Suprapubic skin (tissue), 3 donors: ENCODE measurements at regions not wholly inside any gene's neighbourhood (a gene's known extent, or its start where the extent isn't known, plus 50 kb on each side); places are given as distances from the start of the nearest gene placed in this dataset.

Experiments
- CTCF ChIP-seq, 2 donors: fragments of 200-600 bp in 1 of 2; fragments of 450-650 bp in 1 of 2; sonication (generic) in 1 of 2; IDR thresholded peaks; one replicate each; pipeline ENCODE4 v1.5.1; 2016 to 2019; ENCODE audit warnings: antibody characterized with exemption in 2 of 2, mild to moderate bottlenecking in 1 of 2, moderate library complexity in 1 of 2
- POLR2AphosphoS5 ChIP-seq, 3 donors: sonication (generic); formaldehyde crosslinking; IDR thresholded peaks; one replicate each; pipeline ENCODE4 v1.6.1; 2017; ENCODE audit warnings: antibody characterized with exemption in 3 of 3

- TF ChIP-seq POLR2AphosphoS5 (IDR thresholded peaks at IDR 0.05) (no peak), CTCF (IDR thresholded peaks at IDR 0.05) (no peak)
Observed at GRCh38 chr2:175282886-175283285, 101.4 kb upstream of the ATP5MC3 start.
